HepG2 (cell line): ENCODE measurements at regions not wholly inside any gene's neighbourhood (a gene's known extent, or its start where the extent isn't known, plus 50 kb on each side); places are given as distances from the start of the nearest gene placed in this dataset.

Experiments used
- CEBPB ChIP-seq: IDR thresholded peaks from 2 replicates; pipeline ENCODE4 v1.6.1; 2011; ENCODE audit warnings: low read depth, low read length, improper control_type of control experiment, borderline replicate concordance
- DDIT3 ChIP-seq: sonication (generic); formaldehyde crosslinking; IDR thresholded peaks from 2 replicates; pipeline ENCODE4 v1.4.0; 2020; ENCODE audit warnings: mild to moderate bottlenecking, missing genetic modification reagents
- ELF1 ChIP-seq: sonication (generic); formaldehyde crosslinking; IDR thresholded peaks from 2 replicates; pipeline ENCODE4 v1.4.0; 2020; ENCODE audit warnings: missing genetic modification reagents
- ELK4 ChIP-seq: sonication (generic); formaldehyde crosslinking; IDR thresholded peaks from 2 replicates; pipeline ENCODE4 v1.9.0; 2021; ENCODE audit warnings: missing genetic modification reagents, borderline replicate concordance
- GMEB2 ChIP-seq: IDR thresholded peaks from 2 replicates; pipeline ENCODE4 v1.6.1; 2016; ENCODE audit warnings: missing biosample characterization, missing genetic modification reagents, low read depth
- HOXA7 ChIP-seq: sonication (generic); formaldehyde crosslinking; IDR thresholded peaks from 2 replicates; pipeline ENCODE4 v1.8.1; 2022; ENCODE audit warnings: mild to moderate bottlenecking, missing genetic modification reagents, moderate library complexity
- KAT2B ChIP-seq: fragments of 150-350 bp; IDR thresholded peaks from 2 replicates; pipeline ENCODE4 v1.6.1; 2014; ENCODE audit warnings: low read depth, low read length, borderline replicate concordance
- MTF2 ChIP-seq: sonication (generic); formaldehyde crosslinking; IDR thresholded peaks from 2 replicates; pipeline ENCODE4 v1.5.0; 2020; ENCODE audit warnings: missing genetic modification reagents, borderline replicate concordance
- NR2C2 ChIP-seq: sonication (generic); formaldehyde crosslinking; IDR thresholded peaks from 2 replicates; pipeline ENCODE4 v1.4.0; 2020; ENCODE audit warnings: missing genetic modification reagents, mild to moderate bottlenecking, moderate library complexity, borderline replicate concordance
- PHB2 ChIP-seq: fragments of 450-650 bp; IDR thresholded peaks from 2 replicates; pipeline ENCODE4 v1.6.1; 2018; ENCODE audit not compliant: partially characterized antibody
- RNF2 ChIP-seq: fragments of 450-650 bp; conservative IDR thresholded peaks from 2 replicates; pipeline ENCODE4 v1.6.1; 2016; ENCODE audit warnings: low read depth
- SOX13 ChIP-seq, 3 experiments: fragments of 450-650 bp in 1 of 3; sonication (generic) in 1 of 3; formaldehyde crosslinking in 1 of 3; IDR thresholded peaks in 2 of 3; conservative IDR thresholded peaks in 1 of 3; 2 replicates each; pipeline versions ENCODE4 v1.5.0 to v1.6.1; 2016 to 2020; ENCODE audit warnings: antibody characterized with exemption in 1 of 3, mild to moderate bottlenecking in 1 of 3, missing compliant biosample characterization in 1 of 3, missing genetic modification reagents in 1 of 3, moderate library complexity in 1 of 3
- SRSF4 ChIP-seq: fragments of 200-400 bp; formaldehyde crosslinking; IDR thresholded peaks from one replicate; pipeline ENCODE4 v1.6.1; 2018; ENCODE audit warnings: mild to moderate bottlenecking, low read depth, low read length, moderate library complexity; ENCODE audit not compliant: poor library complexity, severe bottlenecking
- TEAD3 ChIP-seq: optimal IDR thresholded peaks from 2 replicates; pipeline ENCODE3; 2016; ENCODE audit warnings: borderline replicate concordance
- YEATS2 ChIP-seq: sonication (generic); formaldehyde crosslinking; IDR thresholded peaks from 2 replicates; pipeline ENCODE4 v1.4.0; 2020; ENCODE audit warnings: missing genetic modification reagents, borderline replicate concordance
- ZFP62 ChIP-seq: sonication (generic); formaldehyde crosslinking; IDR thresholded peaks from 2 replicates; pipeline ENCODE4 v1.4.0; 2020; ENCODE audit warnings: missing genetic modification reagents
- ZKSCAN8 ChIP-seq: IDR thresholded peaks from 2 replicates; pipeline ENCODE4 v1.6.1; 2016; ENCODE audit warnings: borderline replicate concordance, missing genetic modification reagents, missing compliant biosample characterization
- ZNF207 ChIP-seq: fragments of 450-650 bp; IDR thresholded peaks from 2 replicates; pipeline ENCODE4 v1.6.1; 2016; ENCODE audit warnings: antibody characterized with exemption, borderline replicate concordance
- ZNF30 ChIP-seq: sonication (generic); formaldehyde crosslinking; IDR thresholded peaks from 2 replicates; pipeline ENCODE4 v1.5.0; 2020; ENCODE audit warnings: mild to moderate bottlenecking, missing genetic modification reagents
- ZNF567 ChIP-seq: sonication (generic); formaldehyde crosslinking; IDR thresholded peaks from 2 replicates; pipeline ENCODE4 v1.8.1; 2023; ENCODE audit warnings: mild to moderate bottlenecking, missing genetic modification reagents, borderline replicate concordance
- ZNF616 ChIP-seq: sonication (generic); formaldehyde crosslinking; IDR thresholded peaks from 2 replicates; pipeline ENCODE4 v1.5.0; 2020; ENCODE audit warnings: low read depth, mild to moderate bottlenecking, missing genetic modification reagents
- ZNF720 ChIP-seq: sonication (generic); formaldehyde crosslinking; IDR thresholded peaks from 2 replicates; pipeline ENCODE4 v1.4.0; 2020; ENCODE audit warnings: missing genetic modification reagents
- ZSCAN25 ChIP-seq: sonication (generic); formaldehyde crosslinking; IDR thresholded peaks from 2 replicates; pipeline ENCODE4 v1.8.0; 2022; ENCODE audit warnings: mild to moderate bottlenecking, missing genetic modification reagents
- TF ChIP-seq, protein P1 (sequence below): IDR thresholded peaks from 2 replicates; pipeline ENCODE4 v1.6.1; 2016; ENCODE audit warnings: low read depth
- TF ChIP-seq, protein P2 (sequence below): sonication (generic); formaldehyde crosslinking; IDR thresholded peaks from 2 replicates; pipeline ENCODE4 v1.9.0; 2021; ENCODE audit warnings: missing genetic modification reagents, mild to moderate bottlenecking, borderline replicate concordance

DNA sequence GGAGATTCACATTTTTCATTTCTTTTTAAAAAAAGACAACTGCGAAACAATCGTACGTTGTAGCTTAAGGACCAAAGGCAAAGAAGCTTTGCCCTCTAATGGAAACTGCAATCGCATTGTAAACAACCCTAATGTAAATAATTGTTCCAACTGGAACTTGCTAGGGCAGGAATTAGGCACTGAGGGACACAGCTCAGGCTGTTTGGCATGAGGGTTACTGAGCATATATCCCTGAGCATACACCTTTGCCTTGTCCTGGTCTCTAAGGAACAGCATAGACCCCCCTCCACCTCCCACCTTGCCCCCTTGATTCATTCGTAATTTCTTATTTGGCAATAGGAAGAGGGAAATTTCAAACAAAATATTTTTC is 396.4 kb downstream of the LNPK start (continued):
- TF ChIP-seq GMEB2 (CRISPR knock-in tag) (no peak), ELF1 (no peak), ZNF720 (CRISPR knock-in tag) (no peak), YEATS2 (no peak), ZNF207 (no peak), NR2C2 (no peak), ZSCAN25 (CRISPR knock-in tag) (no peak), ZNF30 (no peak), HOXA7 (CRISPR knock-in tag) (no peak), PHB2 (no peak), RNF2 (no peak), ELK4 (CRISPR knock-in tag) (no peak), SOX13 (IDR thresholded peaks at IDR 0.05) (no peak), SOX13 (CRISPR knock-in tag; conservative IDR thresholded peaks at IDR 0.05 in 1 of 2, IDR thresholded peaks at IDR 0.05 in 1 of 2) (peak in 1 of 2 experiments; percentile 82; a peak in 2 of 4 replicates), ZNF567 (CRISPR knock-in tag) (no peak), ZFP62 (CRISPR knock-in tag) (no peak), ZNF616 (CRISPR knock-in tag) (no peak), CEBPB (no peak), KAT2B (no peak), TEAD3 (peak; percentile 39), SRSF4 (no peak), MTF2 (no peak), DDIT3 (CRISPR knock-in tag) (no peak), ZKSCAN8 (0 out of 2 replicates have a peak, but pooled peaks have one; percentile 54)
- TF ChIP-seq, protein P1, sequence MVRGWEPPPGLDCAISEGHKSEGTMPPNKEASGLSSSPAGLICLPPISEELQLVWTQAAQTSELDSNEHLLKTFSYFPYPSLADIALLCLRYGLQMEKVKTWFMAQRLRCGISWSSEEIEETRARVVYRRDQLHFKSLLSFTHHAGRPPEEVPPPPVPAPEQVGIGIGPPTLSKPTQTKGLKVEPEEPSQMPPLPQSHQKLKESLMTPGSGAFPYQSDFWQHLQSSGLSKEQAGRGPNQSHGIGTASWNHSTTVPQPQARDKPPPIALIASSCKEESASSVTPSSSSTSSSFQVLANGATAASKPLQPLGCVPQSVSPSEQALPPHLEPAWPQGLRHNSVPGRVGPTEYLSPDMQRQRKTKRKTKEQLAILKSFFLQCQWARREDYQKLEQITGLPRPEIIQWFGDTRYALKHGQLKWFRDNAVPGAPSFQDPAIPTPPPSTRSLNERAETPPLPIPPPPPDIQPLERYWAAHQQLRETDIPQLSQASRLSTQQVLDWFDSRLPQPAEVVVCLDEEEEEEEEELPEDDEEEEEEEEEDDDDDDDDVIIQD: no peak; the same call in 1 of the 2 replicates
- TF ChIP-seq, protein P2, sequence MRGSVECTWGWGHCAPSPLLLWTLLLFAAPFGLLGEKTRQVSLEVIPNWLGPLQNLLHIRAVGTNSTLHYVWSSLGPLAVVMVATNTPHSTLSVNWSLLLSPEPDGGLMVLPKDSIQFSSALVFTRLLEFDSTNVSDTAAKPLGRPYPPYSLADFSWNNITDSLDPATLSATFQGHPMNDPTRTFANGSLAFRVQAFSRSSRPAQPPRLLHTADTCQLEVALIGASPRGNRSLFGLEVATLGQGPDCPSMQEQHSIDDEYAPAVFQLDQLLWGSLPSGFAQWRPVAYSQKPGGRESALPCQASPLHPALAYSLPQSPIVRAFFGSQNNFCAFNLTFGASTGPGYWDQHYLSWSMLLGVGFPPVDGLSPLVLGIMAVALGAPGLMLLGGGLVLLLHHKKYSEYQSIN (CRISPR knock-in tag): no peak
